HEK293T (cell line): ENCODE measurements at regions not wholly inside any gene's neighbourhood (a gene's known extent, or its start where the extent isn't known, plus 50 kb on each side); places are given as distances from the start of the nearest gene placed in this dataset.

ENCODE experiments used
- CTCF ChIA-PET: fragments of 350-600 bp; formaldehyde crosslinking; extraction: SDS; loops from one replicate; lab custom pipeline; 2021; ENCODE audit warnings: antibody characterized with exemption, inconsistent platforms; lab: Yijun Ruan, JAX
- POLR2A ChIA-PET: fragments of 350-600 bp; formaldehyde crosslinking; extraction: SDS; loops from one replicate; lab custom pipeline; 2020; ENCODE audit warnings: antibody characterized with exemption, inconsistent platforms; lab: Yijun Ruan, JAX
- DNase-seq: peaks from one replicate; pipeline ENCODE4 v3.0.0; 2012; ENCODE audit warnings: mixed read lengths; ENCODE audit errors: extremely low spot score
- ARNT ChIP-seq: fragments of 450-650 bp; IDR thresholded peaks from 2 replicates; pipeline ENCODE4 v1.6.1; 2017; ENCODE audit warnings: mild to moderate bottlenecking
- CTBP1 ChIP-seq: fragments of 450-650 bp; IDR thresholded peaks from 2 replicates; pipeline ENCODE4 v1.6.1; 2016; ENCODE audit warnings: borderline replicate concordance
- ELF4 ChIP-seq: fragments of 450-650 bp; IDR thresholded peaks from 2 replicates; pipeline ENCODE4 v1.6.1; 2017; ENCODE audit warnings: antibody characterized with exemption
- FOXA1 ChIP-seq: fragments of 450-650 bp; IDR thresholded peaks from 2 replicates; pipeline ENCODE4 v1.6.1; 2016; ENCODE audit warnings: mild to moderate bottlenecking
- FOXK2 ChIP-seq: fragments of 450-650 bp; IDR thresholded peaks from 2 replicates; pipeline ENCODE4 v1.6.1; 2016; ENCODE audit warnings: mild to moderate bottlenecking
- FOXM1 ChIP-seq: fragments of 450-650 bp; IDR thresholded peaks from 2 replicates; pipeline ENCODE4 v1.6.1; 2017; ENCODE audit warnings: mild to moderate bottlenecking, borderline replicate concordance
- HDGF ChIP-seq: fragments of 450-650 bp; IDR thresholded peaks from 2 replicates; pipeline ENCODE4 v1.6.1; 2017; ENCODE audit warnings: antibody characterized with exemption, borderline replicate concordance
- L3MBTL2 ChIP-seq: fragments of 450-650 bp; conservative IDR thresholded peaks from 2 replicates; pipeline ENCODE4 v1.6.1; 2016; ENCODE audit warnings: mild to moderate bottlenecking
- LEF1 ChIP-seq: fragments of 450-650 bp; IDR thresholded peaks from 2 replicates; pipeline ENCODE4 v1.6.1; 2017; ENCODE audit warnings: mild to moderate bottlenecking, borderline replicate concordance
- NFRKB ChIP-seq: fragments of 450-650 bp; IDR thresholded peaks from 2 replicates; pipeline ENCODE4 v1.6.1; 2016; ENCODE audit warnings: mild to moderate bottlenecking, moderate library complexity
- PKNOX1 ChIP-seq: fragments of 450-650 bp; IDR thresholded peaks from 2 replicates; pipeline ENCODE4 v1.6.1; 2016
- SP1 ChIP-seq: fragments of 450-650 bp; IDR thresholded peaks from 2 replicates; pipeline ENCODE4 v1.6.1; 2017
- SUZ12 ChIP-seq: fragments of 450-650 bp; IDR thresholded peaks from 2 replicates; pipeline ENCODE4 v1.6.1; 2016; ENCODE audit warnings: mild to moderate bottlenecking
- TARDBP ChIP-seq: fragments of 450-650 bp; IDR thresholded peaks from 2 replicates; pipeline ENCODE4 v1.6.1; 2016
- ZNF384 ChIP-seq: fragments of 450-650 bp; IDR thresholded peaks from 2 replicates; pipeline ENCODE4 v1.6.1; 2016

GRCh38 chr4:174578366-174578765, 56.1 kb upstream of the HPGD start:
- ChIA-PET POLR2A (no interaction called here), CTCF (no interaction called here)
- no peak for DNase-seq

GRCh38 chr4:174575436-174575835, 53.1 kb upstream of the HPGD start:
- no peak for TF ChIP-seq FOXA1
- TF ChIP-seq LEF1: no peak
- no peak for TF ChIP-seq TARDBP
- TF ChIP-seq ELF4: no peak
- no peak for TF ChIP-seq FOXM1
- TF ChIP-seq ZNF384: no peak
- no peak for TF ChIP-seq FOXK2
- no peak for TF ChIP-seq CTBP1
- no peak for TF ChIP-seq L3MBTL2
- TF ChIP-seq SUZ12: no peak
- TF ChIP-seq SP1: no peak
- TF ChIP-seq NFRKB: no peak
- DNase-seq: no peak
- ChIA-PET CTCF (no interaction called here), POLR2A (no interaction called here)

More at GRCh38 chr4:174578366-174578765, 56.1 kb upstream of the HPGD start:
- TF ChIP-seq PKNOX1 (no peak), LEF1 (no peak), NFRKB (no peak), TARDBP (no peak), ZNF384 (no peak), SUZ12 (no peak), HDGF (no peak), ARNT (no peak), FOXM1 (no peak)
